ENCODE measurements at regions not wholly inside any gene's neighbourhood (a gene's known extent, or its start where the extent isn't known, plus 50 kb on each side); places are given as distances from the start of the nearest gene placed in this dataset.

DNA sequence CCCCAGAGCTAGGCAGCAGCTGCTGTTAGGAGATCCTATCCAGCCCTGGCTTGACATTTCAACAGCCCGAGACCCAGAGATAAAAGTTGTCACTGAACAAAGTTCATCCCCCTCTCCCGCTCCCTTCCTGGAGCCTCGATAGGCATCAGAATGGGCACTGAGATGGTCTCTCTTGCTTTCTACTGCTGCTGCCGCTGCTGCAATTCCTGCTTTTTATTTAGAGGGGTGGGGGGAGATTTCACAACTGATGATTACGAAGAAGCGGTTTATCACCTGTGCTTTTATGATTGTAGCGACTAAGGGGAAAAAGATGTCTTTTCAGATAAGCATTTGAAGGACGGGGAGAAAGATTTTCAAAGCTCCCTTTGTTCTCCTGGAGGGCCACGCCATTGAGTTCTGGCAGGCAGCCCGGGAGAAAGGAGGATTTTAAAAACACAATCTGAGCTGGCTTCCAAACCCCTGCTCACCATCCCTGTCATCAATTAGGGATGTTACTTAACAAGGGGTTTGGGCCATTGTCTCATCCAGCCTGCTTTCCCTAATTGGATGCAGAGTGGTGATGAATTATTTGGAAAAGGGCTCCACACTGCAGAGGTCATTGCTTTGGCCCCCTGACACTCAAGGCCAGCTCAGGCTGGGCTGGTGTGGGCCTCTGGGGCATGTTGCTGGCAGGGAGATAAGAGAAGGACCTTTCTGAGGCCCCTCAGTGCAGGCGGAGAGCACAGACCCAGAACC is 344.7 kb downstream of the BUD13 start:
- no peak overlapping the region for H2BK120ac ChIP-seq (ENCODE audit: low read depth, low read length)
- no peak overlapping the region for H4K8ac ChIP-seq (ENCODE audit: low read depth, low read length)
- H2BK5ac ChIP-seq (ENCODE audit: low read length) = peak overlapping the region; percentile 4
- H3K23ac ChIP-seq (ENCODE audit: low read depth, low read length, poor library complexity) = no peak overlapping the region
- peaks cover 0 to 13% of the 10 kb centered on the region in 2 donors for H3K4me1 ChIP-seq (ENCODE audit: control insufficient read depth in 2 of 2, insufficient read depth in 1 of 2, low read depth in 1 of 2, low read length in 2 of 2)
- H3K9ac ChIP-seq (ENCODE audit: low read depth, low read length, poor library complexity) = peak overlapping the region; percentile 24
- DNase-seq (ENCODE audit: low spot score) = peak; percentile 27
- peak overlapping the region; percentile 19 for H3K4me2 ChIP-seq (ENCODE audit: insufficient read depth, low read length, poor library complexity, severe bottlenecking)
- H2AK5ac ChIP-seq (ENCODE audit: low read depth, low read length) = no peak overlapping the region
- H3K27me3 ChIP-seq (ENCODE audit: control insufficient read depth in 3 of 3, insufficient read depth in 3 of 3, low read depth in 1 of 3, low read length in 3 of 3) = no peaks in the 10 kb centered on the region
- H3K36me3 ChIP-seq (replicated peaks in 1 of 2; ENCODE audit: control insufficient read depth in 2 of 2, insufficient read depth in 2 of 2, low read length in 2 of 2) = no peaks in the 10 kb centered on the region
- peak overlapping the region; percentile 8 for H3K27ac ChIP-seq (replicated peaks; ENCODE audit: low read length)
- no peak overlapping the region for H4K91ac ChIP-seq (ENCODE audit: low read depth, low read length, poor library complexity)
- no peak overlapping the region for H3K18ac ChIP-seq (ENCODE audit: low read length)
- H3K79me1 ChIP-seq (ENCODE audit: low read depth, low read length) = no peaks in the 10 kb centered on the region
- H2AFZ ChIP-seq (ENCODE audit: low read length) = no peak overlapping the region
- H3K4ac ChIP-seq (ENCODE audit: low read length) = no peak overlapping the region
- no CpG with 5 or more reads among the region's 11 CpGs for WGBS, 2 donors (ENCODE audit: extremely low coverage in 2 of 2, insufficient read length in 2 of 2, insufficient replicate concordance in 1 of 2)
- no peak overlapping the region for H2BK15ac ChIP-seq (ENCODE audit: low read length)
- no peak overlapping the region for H3K4me3 ChIP-seq (ENCODE audit: low read length in 2 of 2)
- no peak overlapping the region for H3K14ac ChIP-seq (ENCODE audit: low read length)
- H3K9me3 ChIP-seq (replicated peaks in 1 of 2; ENCODE audit: control insufficient read depth in 2 of 2, insufficient read depth in 1 of 2, low read depth in 1 of 2, low read length in 2 of 2) = no peaks in the 10 kb centered on the region
- H2BK12ac ChIP-seq (ENCODE audit: low read length) = no peak overlapping the region

DNA sequence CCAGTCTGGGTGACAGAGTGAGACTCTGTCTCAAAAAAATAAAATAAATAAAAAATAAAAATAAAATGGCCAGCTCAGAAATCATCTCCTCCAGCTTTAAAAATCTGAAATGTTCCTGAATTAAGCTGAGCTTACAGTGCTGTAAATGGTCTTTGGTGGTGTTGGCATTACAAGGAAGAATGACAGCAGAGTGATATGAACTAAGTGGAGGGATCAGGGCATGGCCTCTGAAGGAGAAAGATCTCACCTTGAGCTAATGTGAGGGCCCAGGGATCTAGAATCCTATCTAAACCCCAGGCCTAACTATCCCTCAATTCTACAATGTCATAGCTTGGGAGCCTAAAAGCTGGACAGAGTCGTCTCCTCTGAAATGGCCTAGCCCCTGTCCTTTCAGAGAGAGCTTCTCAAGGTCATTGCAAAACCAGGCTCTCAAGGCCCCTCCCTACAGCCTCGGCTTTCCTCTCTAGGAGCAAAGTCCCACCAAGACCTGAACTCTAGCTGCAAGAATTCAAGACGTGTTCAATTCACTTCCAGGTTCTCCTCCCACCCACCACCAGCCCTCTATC is 345.4 kb downstream of the BUD13 start:
- Histone ChIP-seq H3K36me3 (replicated peaks in 1 of 2; ENCODE audit: control insufficient read depth in 2 of 2, insufficient read depth in 2 of 2, low read length in 2 of 2) (no peaks in the 10 kb centered on the region), H3K27ac (replicated peaks; ENCODE audit: low read length) (no peak overlapping the region), H3K27me3 (ENCODE audit: control insufficient read depth in 3 of 3, insufficient read depth in 3 of 3, low read depth in 1 of 3, low read length in 3 of 3) (no peaks in the 10 kb centered on the region), H2AK5ac (ENCODE audit: low read depth, low read length) (no peak overlapping the region), H2BK15ac (ENCODE audit: low read length) (no peak overlapping the region), H4K91ac (ENCODE audit: low read depth, low read length, poor library complexity) (no peak overlapping the region), H3K18ac (ENCODE audit: low read length) (no peak overlapping the region), H3K4me1 (ENCODE audit: control insufficient read depth in 2 of 2, insufficient read depth in 1 of 2, low read depth in 1 of 2, low read length in 2 of 2) (peaks cover 0 to 13% of the 10 kb centered on the region in 2 donors), H3K14ac (ENCODE audit: low read length) (no peak overlapping the region), H2BK12ac (ENCODE audit: low read length) (no peak overlapping the region), H3K9me3 (replicated peaks in 1 of 2; ENCODE audit: control insufficient read depth in 2 of 2, insufficient read depth in 1 of 2, low read depth in 1 of 2, low read length in 2 of 2) (no peaks in the 10 kb centered on the region), H4K8ac (ENCODE audit: low read depth, low read length) (no peak overlapping the region), H3K79me1 (ENCODE audit: low read depth, low read length) (no peaks in the 10 kb centered on the region), H3K4me3 (ENCODE audit: low read length in 2 of 2) (no peak overlapping the region), H3K23ac (ENCODE audit: low read depth, low read length, poor library complexity) (no peak overlapping the region), H3K4ac (ENCODE audit: low read length) (no peak overlapping the region), H2BK5ac (ENCODE audit: low read length) (no peak overlapping the region), H3K9ac (ENCODE audit: low read depth, low read length, poor library complexity) (no peak overlapping the region), H3K4me2 (ENCODE audit: insufficient read depth, low read length, poor library complexity, severe bottlenecking) (peak overlapping the region; percentile 19), H2AFZ (ENCODE audit: low read length) (no peak overlapping the region), H2BK120ac (ENCODE audit: low read depth, low read length) (no peak overlapping the region)
- DNase-seq (ENCODE audit: low spot score) = no peak
- no CpG with 5 or more reads among the region's 3 CpGs for WGBS, 2 donors (ENCODE audit: extremely low coverage in 2 of 2, insufficient read length in 2 of 2, insufficient replicate concordance in 1 of 2)

GRCh38 chr11:116426761-116427160 is 346.0 kb downstream of the BUD13 start:
- H2BK5ac ChIP-seq (ENCODE audit: low read length) = no peak overlapping the region
- no peak overlapping the region for H3K23ac ChIP-seq (ENCODE audit: low read depth, low read length, poor library complexity)
- no peaks in the 10 kb centered on the region for H3K27me3 ChIP-seq (ENCODE audit: control insufficient read depth in 3 of 3, insufficient read depth in 3 of 3, low read depth in 1 of 3, low read length in 3 of 3)
- H2BK12ac ChIP-seq (ENCODE audit: low read length) = no peak overlapping the region
- H3K9ac ChIP-seq (ENCODE audit: low read depth, low read length, poor library complexity) = no peak overlapping the region
- no peak overlapping the region for H2AK5ac ChIP-seq (ENCODE audit: low read depth, low read length)
- no peak overlapping the region for H2AFZ ChIP-seq (ENCODE audit: low read length)
- H3K4ac ChIP-seq (ENCODE audit: low read length) = no peak overlapping the region
- no peaks in the 10 kb centered on the region for H3K79me1 ChIP-seq (ENCODE audit: low read depth, low read length)
- no peaks in the 10 kb centered on the region for H3K9me3 ChIP-seq (replicated peaks in 1 of 2; ENCODE audit: control insufficient read depth in 2 of 2, insufficient read depth in 1 of 2, low read depth in 1 of 2, low read length in 2 of 2)
- no peak overlapping the region for H2BK15ac ChIP-seq (ENCODE audit: low read length)
- H3K4me2 ChIP-seq (ENCODE audit: insufficient read depth, low read length, poor library complexity, severe bottlenecking) = no peak overlapping the region
- H4K91ac ChIP-seq (ENCODE audit: low read depth, low read length, poor library complexity) = no peak overlapping the region
- H3K4me3 ChIP-seq (ENCODE audit: low read length in 2 of 2) = no peak overlapping the region
- no CpG with 5 or more reads among the region's 1 CpG for WGBS, 2 donors (ENCODE audit: extremely low coverage in 2 of 2, insufficient read length in 2 of 2, insufficient replicate concordance in 1 of 2)
- no peaks in the 10 kb centered on the region for H3K36me3 ChIP-seq (replicated peaks in 1 of 2; ENCODE audit: control insufficient read depth in 2 of 2, insufficient read depth in 2 of 2, low read length in 2 of 2)
- no peak overlapping the region for H3K27ac ChIP-seq (replicated peaks; ENCODE audit: low read length)
- H3K4me1 ChIP-seq (ENCODE audit: control insufficient read depth in 2 of 2, insufficient read depth in 1 of 2, low read depth in 1 of 2, low read length in 2 of 2) = peaks cover 0 to 14% of the 10 kb centered on the region in 2 donors
- no peak overlapping the region for H3K14ac ChIP-seq (ENCODE audit: low read length)
- DNase-seq (ENCODE audit: low spot score) = no peak
- H4K8ac ChIP-seq (ENCODE audit: low read depth, low read length) = no peak overlapping the region
- H2BK120ac ChIP-seq (ENCODE audit: low read depth, low read length) = no peak overlapping the region
- H3K18ac ChIP-seq (ENCODE audit: low read length) = no peak overlapping the region

- Histone ChIP-seq H3K36me3 (replicated peaks in 1 of 2; ENCODE audit: control insufficient read depth in 2 of 2, insufficient read depth in 2 of 2, low read length in 2 of 2) (no peaks in the 10 kb centered on the region), H2AFZ (ENCODE audit: low read length) (no peak overlapping the region), H3K27ac (replicated peaks; ENCODE audit: low read length) (no peak overlapping the region), H3K23ac (ENCODE audit: low read depth, low read length, poor library complexity) (no peak overlapping the region), H4K91ac (ENCODE audit: low read depth, low read length, poor library complexity) (no peak overlapping the region), H3K79me1 (ENCODE audit: low read depth, low read length) (no peaks in the 10 kb centered on the region), H3K27me3 (ENCODE audit: control insufficient read depth in 3 of 3, insufficient read depth in 3 of 3, low read depth in 1 of 3, low read length in 3 of 3) (no peaks in the 10 kb centered on the region), H2BK15ac (ENCODE audit: low read length) (no peak overlapping the region), H3K18ac (ENCODE audit: low read length) (no peak overlapping the region), H2BK12ac (ENCODE audit: low read length) (no peak overlapping the region), H4K8ac (ENCODE audit: low read depth, low read length) (no peak overlapping the region), H2BK5ac (ENCODE audit: low read length) (no peak overlapping the region), H3K4me1 (ENCODE audit: control insufficient read depth in 2 of 2, insufficient read depth in 1 of 2, low read depth in 1 of 2, low read length in 2 of 2) (peaks cover 0 to 16% of the 10 kb centered on the region in 2 donors), H3K9ac (ENCODE audit: low read depth, low read length, poor library complexity) (no peak overlapping the region), H3K4ac (ENCODE audit: low read length) (no peak overlapping the region), H3K9me3 (replicated peaks in 1 of 2; ENCODE audit: control insufficient read depth in 2 of 2, insufficient read depth in 1 of 2, low read depth in 1 of 2, low read length in 2 of 2) (no peaks in the 10 kb centered on the region), H2AK5ac (ENCODE audit: low read depth, low read length) (peak overlapping the region; percentile 53), H3K14ac (ENCODE audit: low read length) (no peak overlapping the region), H3K4me2 (ENCODE audit: insufficient read depth, low read length, poor library complexity, severe bottlenecking) (no peak overlapping the region), H2BK120ac (ENCODE audit: low read depth, low read length) (no peak overlapping the region), H3K4me3 (ENCODE audit: low read length in 2 of 2) (no peak overlapping the region)
- no peak for DNase-seq (ENCODE audit: low spot score)
- no CpG with 5 or more reads among the region's 4 CpGs for WGBS, 2 donors (ENCODE audit: extremely low coverage in 2 of 2, insufficient read length in 2 of 2, insufficient replicate concordance in 1 of 2)
Observed at GRCh38 chr11:116424615-116425261, 348.0 kb downstream of the BUD13 start.

All from neuronal stem cell (in vitro differentiated cells).